ENCODE measurements at regions not wholly inside any gene's neighbourhood (a gene's known extent, or its start where the extent isn't known, plus 50 kb on each side); places are given as distances from the start of the nearest gene placed in this dataset.

DNA sequence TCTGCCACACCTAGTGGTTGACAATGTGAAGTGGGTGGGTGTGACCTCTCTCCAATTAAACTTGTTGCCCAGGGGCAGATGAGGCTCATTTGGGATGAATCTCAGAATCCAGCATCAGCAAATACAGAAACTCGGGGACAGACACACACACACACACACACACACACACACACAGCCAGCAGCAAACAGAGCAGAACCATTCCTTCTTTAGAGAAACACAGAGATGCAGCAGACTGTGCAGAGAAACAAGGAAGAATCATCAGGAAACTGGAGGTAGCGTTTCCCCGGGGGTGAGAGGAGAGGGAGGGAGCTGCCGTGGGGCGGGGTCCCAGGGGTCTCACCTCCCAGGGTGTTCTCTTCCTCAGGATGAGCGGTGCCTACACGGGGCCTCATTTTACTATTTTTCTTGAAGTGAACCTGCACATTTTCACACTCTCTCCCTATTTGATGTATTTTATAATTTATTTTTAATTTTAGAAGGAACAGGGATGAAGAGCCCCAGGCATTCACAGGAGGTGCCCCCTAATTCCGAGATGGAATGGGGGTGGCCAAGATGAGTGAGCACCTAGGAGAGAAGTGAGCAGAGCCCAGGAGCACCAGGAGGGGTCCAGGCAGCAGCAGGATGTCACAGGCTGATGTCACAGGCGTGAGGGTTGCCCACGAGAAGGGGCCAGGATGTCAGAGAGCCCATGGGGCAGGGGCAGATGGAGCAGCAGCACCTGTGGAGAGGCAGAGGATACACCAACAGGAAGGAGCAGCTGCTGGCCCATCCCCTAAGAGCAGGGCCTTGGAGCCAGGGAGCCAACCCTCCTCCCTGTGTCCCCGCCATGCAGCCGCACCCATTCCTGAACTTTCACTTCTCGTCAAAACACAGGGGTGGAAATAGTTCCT, 85.3 kb upstream of the PPP2R2D start:
- TF ChIP-seq, protein P1, sequence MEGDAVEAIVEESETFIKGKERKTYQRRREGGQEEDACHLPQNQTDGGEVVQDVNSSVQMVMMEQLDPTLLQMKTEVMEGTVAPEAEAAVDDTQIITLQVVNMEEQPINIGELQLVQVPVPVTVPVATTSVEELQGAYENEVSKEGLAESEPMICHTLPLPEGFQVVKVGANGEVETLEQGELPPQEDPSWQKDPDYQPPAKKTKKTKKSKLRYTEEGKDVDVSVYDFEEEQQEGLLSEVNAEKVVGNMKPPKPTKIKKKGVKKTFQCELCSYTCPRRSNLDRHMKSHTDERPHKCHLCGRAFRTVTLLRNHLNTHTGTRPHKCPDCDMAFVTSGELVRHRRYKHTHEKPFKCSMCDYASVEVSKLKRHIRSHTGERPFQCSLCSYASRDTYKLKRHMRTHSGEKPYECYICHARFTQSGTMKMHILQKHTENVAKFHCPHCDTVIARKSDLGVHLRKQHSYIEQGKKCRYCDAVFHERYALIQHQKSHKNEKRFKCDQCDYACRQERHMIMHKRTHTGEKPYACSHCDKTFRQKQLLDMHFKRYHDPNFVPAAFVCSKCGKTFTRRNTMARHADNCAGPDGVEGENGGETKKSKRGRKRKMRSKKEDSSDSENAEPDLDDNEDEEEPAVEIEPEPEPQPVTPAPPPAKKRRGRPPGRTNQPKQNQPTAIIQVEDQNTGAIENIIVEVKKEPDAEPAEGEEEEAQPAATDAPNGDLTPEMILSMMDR (IDR thresholded peaks at IDR 0.05), result no peak
- no peak for TF ChIP-seq POLR2A (IDR thresholded peaks at IDR 0.05)

Data from body of pancreas (tissue), 4 donors.